H9 (cell line): ENCODE measurements at regions not wholly inside any gene's neighbourhood (a gene's known extent, or its start where the extent isn't known, plus 50 kb on each side); places are given as distances from the start of the nearest gene placed in this dataset.

Source experiments
- DNase-seq: peaks from one replicate; pipeline ENCODE4 v3.0.0-alpha.2; 2017
- H2AFZ ChIP-seq: one replicate; pipeline ENCODE4 v1.6.1; 2013; ENCODE audit warnings: mild to moderate bottlenecking, low read length, control low read depth, moderate library complexity
- H2AK5ac ChIP-seq: 2 replicates; pipeline ENCODE4 v1.6.1; 2013; ENCODE audit warnings: low read length, control low read depth, mixed read lengths; ENCODE audit not compliant: insufficient read length
- H2BK120ac ChIP-seq: one replicate; pipeline ENCODE4 v1.6.1; 2013; ENCODE audit warnings: low read depth, mild to moderate bottlenecking, low read length, control low read depth, inconsistent platforms; ENCODE audit not compliant: poor library complexity, severe bottlenecking
- H2BK12ac ChIP-seq: 2 replicates; pipeline ENCODE4 v1.6.1; 2013; ENCODE audit warnings: low read length, control low read depth, mixed read lengths, low read depth; ENCODE audit not compliant: insufficient read length
- H2BK15ac ChIP-seq: 2 replicates; pipeline ENCODE4 v1.6.1; 2013; ENCODE audit warnings: low read depth, low read length, control low read depth
- H2BK20ac ChIP-seq: one replicate; pipeline ENCODE4 v1.6.1; 2013; ENCODE audit warnings: low read depth, mild to moderate bottlenecking, low read length, control low read depth, inconsistent platforms; ENCODE audit not compliant: poor library complexity, severe bottlenecking
- H2BK5ac ChIP-seq: 2 replicates; pipeline ENCODE4 v1.6.1; 2013; ENCODE audit warnings: low read length, control low read depth, mixed read lengths; ENCODE audit not compliant: insufficient read length
- H3K14ac ChIP-seq: 2 replicates; pipeline ENCODE4 v1.6.1; 2013; ENCODE audit warnings: low read length, control low read depth; ENCODE audit not compliant: insufficient read depth
- H3K18ac ChIP-seq: 2 replicates; pipeline ENCODE4 v1.6.1; 2013; ENCODE audit warnings: low read depth, mild to moderate bottlenecking, mixed read lengths, low read length, control low read depth; ENCODE audit not compliant: insufficient read length
- H3K23ac ChIP-seq: 2 replicates; pipeline ENCODE4 v1.6.1; 2013; ENCODE audit warnings: low read length, control low read depth, mixed read lengths, low read depth; ENCODE audit not compliant: insufficient read length
- H3K23me2 ChIP-seq: 2 replicates; pipeline ENCODE4 v1.6.1; 2013; ENCODE audit warnings: low read depth, mild to moderate bottlenecking, mixed read lengths, low read length, control low read depth; ENCODE audit not compliant: insufficient read length, poor library complexity, severe bottlenecking
- H3K27ac ChIP-seq: 2 replicates; pipeline ENCODE4 v1.5.1; 2013; ENCODE audit warnings: low read length, control low read depth, mixed read lengths, low read depth; ENCODE audit not compliant: insufficient read length
- H3K27me3 ChIP-seq: 2 replicates; pipeline ENCODE4 v1.6.1; 2013; ENCODE audit warnings: low read length, control low read depth, inconsistent platforms; ENCODE audit not compliant: insufficient read depth
- H3K4ac ChIP-seq: 2 replicates; pipeline ENCODE4 v1.6.1; 2013; ENCODE audit warnings: low read depth, mild to moderate bottlenecking, control low read depth, inconsistent platforms, low read length, moderate library complexity
- H3K4me1 ChIP-seq: 2 replicates; pipeline ENCODE4 v1.6.1; 2013; ENCODE audit warnings: low read length, control low read depth, inconsistent platforms; ENCODE audit not compliant: insufficient read depth
- H3K4me2 ChIP-seq: 2 replicates; pipeline ENCODE4 v1.6.1; 2013; ENCODE audit warnings: low read length, control low read depth, mixed read lengths; ENCODE audit not compliant: insufficient read length, insufficient read depth
- H3K56ac ChIP-seq: 2 replicates; pipeline ENCODE4 v1.6.1; 2013; ENCODE audit warnings: low read depth, mild to moderate bottlenecking, mixed read lengths, low read length, control low read depth; ENCODE audit not compliant: insufficient read length
- H3K79me1 ChIP-seq: 2 replicates; pipeline ENCODE4 v1.6.1; 2013; ENCODE audit warnings: low read depth, mild to moderate bottlenecking, moderate library complexity, low read length, control low read depth, inconsistent platforms; ENCODE audit not compliant: insufficient read depth, poor library complexity, severe bottlenecking
- H3K79me2 ChIP-seq: 2 replicates; pipeline ENCODE4 v1.6.1; 2013; ENCODE audit warnings: low read length, control low read depth, inconsistent platforms; ENCODE audit not compliant: insufficient read depth
- H3K9ac ChIP-seq: 2 replicates; pipeline ENCODE4 v1.6.1; 2013; ENCODE audit warnings: low read length, control low read depth, mixed read lengths; ENCODE audit not compliant: insufficient read length; ENCODE audit errors: extremely low read depth
- H3K9me3 ChIP-seq: one replicate; pipeline ENCODE4 v1.6.1; 2013; ENCODE audit warnings: low read depth, low read length, inconsistent platforms; ENCODE audit not compliant: control insufficient read depth
- H3T11ph ChIP-seq: one replicate; pipeline ENCODE4 v1.6.1; 2013; ENCODE audit warnings: mild to moderate bottlenecking, low read length, control low read depth, inconsistent platforms
- H4K20me1 ChIP-seq: one replicate; pipeline ENCODE4 v1.6.1; 2013; ENCODE audit not compliant: control insufficient read depth, insufficient read length, insufficient read depth
- H4K5ac ChIP-seq: 2 replicates; pipeline ENCODE4 v1.6.1; 2013; ENCODE audit warnings: low read depth, mild to moderate bottlenecking, mixed read lengths, low read length, control low read depth; ENCODE audit not compliant: insufficient read length
- H4K8ac ChIP-seq: replicated peaks from 2 replicates; pipeline ENCODE4 v1.6.1; 2013; ENCODE audit warnings: low read length, control low read depth, mixed read lengths, low read depth; ENCODE audit not compliant: insufficient read length
- H4K91ac ChIP-seq: 2 replicates; pipeline ENCODE4 v1.6.1; 2013; ENCODE audit warnings: low read depth, mild to moderate bottlenecking, moderate library complexity, mixed read lengths, low read length, control low read depth; ENCODE audit not compliant: insufficient read length
- H3K27ac Mint-ChIP-seq, 3 experiments: 2 replicates in 2 of 3; 3 replicates in 1 of 3; pipeline ENCODE4 v1.8.0; 2020 to 2021; ENCODE audit warnings: mixed read lengths in 3 of 3, mild to moderate bottlenecking in 1 of 3, moderate library complexity in 1 of 3
- H3K27me3 Mint-ChIP-seq: 2 replicates; pipeline ENCODE4 v1.8.0; 2021; ENCODE audit warnings: low read depth, mild to moderate bottlenecking, moderate library complexity, mixed read lengths
- H3K36me3 Mint-ChIP-seq, 3 experiments: 2 replicates in 2 of 3; 3 replicates in 1 of 3; pipeline ENCODE4 v1.8.0; 2020 to 2021; ENCODE audit warnings: low read depth in 3 of 3, mixed read lengths in 3 of 3; ENCODE audit not compliant: insufficient read depth in 1 of 3
- H3K4me1 Mint-ChIP-seq, 2 experiments: 2 replicates each; pipeline ENCODE4 v1.8.0; 2020; ENCODE audit warnings: mixed read lengths in 2 of 2
- H3K4me3 Mint-ChIP-seq, 2 experiments: 2 replicates in 1 of 2; 3 replicates in 1 of 2; pipeline ENCODE4 v1.8.0; 2020 to 2021; ENCODE audit warnings: mild to moderate bottlenecking in 2 of 2, mixed read lengths in 2 of 2, moderate library complexity in 1 of 2
- H3K9me3 Mint-ChIP-seq, 2 experiments: 2 replicates in 1 of 2; 3 replicates in 1 of 2; pipeline ENCODE4 v1.8.0; 2020; ENCODE audit warnings: mild to moderate bottlenecking in 2 of 2, mixed read lengths in 2 of 2, moderate library complexity in 1 of 2
- CTCF ChIP-seq: fragments of 200-600 bp; sonication (generic); conservative IDR thresholded peaks from 3 replicates; pipeline ENCODE4 v1.8.0; 2021; ENCODE audit warnings: antibody characterized with exemption, mild to moderate bottlenecking
- WGBS: extraction: QIAGEN DNeasy Blood & Tissue Kit; methylation state at CpG from one replicate; pipeline ENCODE4 v1.1.7; 2013; ENCODE audit warnings: missing lambda C conversion rate, low lambda C conversion rate, mixed read lengths; ENCODE audit not compliant: insufficient read length; ENCODE audit errors: extremely low coverage; 5-methylcytosine and 5-hydroxymethylcytosine counted together

- H2BK12ac ChIP-seq = no peak overlapping the region
- no peak overlapping the region for H4K91ac ChIP-seq
- no peak overlapping the region for H3K4ac ChIP-seq
- no peak overlapping the region for H3K23ac ChIP-seq
- no peaks in the 10 kb centered on the region for H3K9me3 Mint-ChIP-seq
- H3K9me3 ChIP-seq = no peaks in the 10 kb centered on the region
- H3K9ac ChIP-seq = no peak overlapping the region
- no peak overlapping the region for H3K27ac Mint-ChIP-seq
- H2BK5ac ChIP-seq = no peak overlapping the region
- no peak overlapping the region for H3K27ac ChIP-seq
- H3T11ph ChIP-seq = no peak overlapping the region
- H3K56ac ChIP-seq = no peak overlapping the region
- no peaks in the 10 kb centered on the region for H3K27me3 Mint-ChIP-seq
- TF ChIP-seq CTCF = no peak
- H4K20me1 ChIP-seq = no peaks in the 10 kb centered on the region
- H2AFZ ChIP-seq = no peak overlapping the region
- no peak overlapping the region for H4K5ac ChIP-seq
- no peaks in the 10 kb centered on the region for H3K36me3 Mint-ChIP-seq
- no peak overlapping the region for H4K8ac ChIP-seq
- DNase-seq = no peak
- no peak overlapping the region for H2AK5ac ChIP-seq
- H3K18ac ChIP-seq = no peak overlapping the region
- H2BK15ac ChIP-seq = no peak overlapping the region
- H3K4me2 ChIP-seq = no peak overlapping the region
- no peaks in the 10 kb centered on the region for H3K23me2 ChIP-seq
- H3K27me3 ChIP-seq = no peaks in the 10 kb centered on the region
- no peaks in the 10 kb centered on the region for H3K4me1 Mint-ChIP-seq
- no peak overlapping the region for H3K14ac ChIP-seq
- no peaks in the 10 kb centered on the region for H3K79me2 ChIP-seq
- H3K4me1 ChIP-seq = no peaks in the 10 kb centered on the region
- WGBS = no CpG with 5 or more reads among the region's 6 CpGs
- H2BK20ac ChIP-seq = no peak overlapping the region
- H3K4me3 Mint-ChIP-seq = no peak overlapping the region
- no peaks in the 10 kb centered on the region for H3K79me1 ChIP-seq
- no peak overlapping the region for H2BK120ac ChIP-seq
These were observed 464.9 kb upstream of the MIR17HG start for GRCh38 chr13:90882551-90882950.
